SKM-1 treated with dmso at 0.1 percent for 144 hours (cell line): ENCODE measurements at regions not wholly inside any gene's neighbourhood (a gene's known extent, or its start where the extent isn't known, plus 50 kb on each side); places are given as distances from the start of the nearest gene placed in this dataset.
A peak's percentile ranks its signal among the peaks of the same experiment; 100 is the strongest.
"Not testable (repeated sequence)": the region's sequence is repeated elsewhere in the genome, so short reads cannot be mapped to it uniquely, and the experiment has no call there.

ENCODE experiments used
- DNase-seq: peaks from one replicate; lab custom pipeline; 2025; ENCODE audit not compliant: unreplicated experiment; lab: John Stamatoyannopoulos, UW

GRCh38 chr4:132642016-132642817, 506.9 kb upstream of the PCDH10 start:
- DNase-seq, result peak; percentile 61

- DNase-seq, result no peak
These were observed 502.9 kb upstream of the PCDH10 start for GRCh38 chr4:132646186-132646585.

- DNase-seq, result no peak
These were observed 497.9 kb upstream of the PCDH10 start for GRCh38 chr4:132651196-132651595.

DNA sequence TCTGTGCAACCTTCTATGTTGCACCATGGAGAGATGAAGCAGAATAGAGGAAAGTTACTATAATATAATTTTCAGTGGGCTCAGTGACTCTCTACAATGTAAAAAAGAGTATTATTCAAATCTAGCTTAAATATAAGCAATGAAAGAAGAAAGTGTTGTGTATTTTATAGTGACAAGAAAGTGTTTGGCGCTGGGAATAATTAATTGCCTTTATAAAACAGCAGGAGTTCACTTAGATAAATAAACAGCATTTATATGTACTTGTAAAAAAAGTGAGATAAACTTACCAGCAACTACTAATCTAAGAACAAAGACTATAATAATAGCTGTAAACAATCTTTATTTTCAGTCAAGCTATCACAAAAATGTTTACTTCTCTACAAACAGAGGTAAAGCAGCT, 488.9 kb upstream of the PCDH10 start:
- no peak for DNase-seq

DNA sequence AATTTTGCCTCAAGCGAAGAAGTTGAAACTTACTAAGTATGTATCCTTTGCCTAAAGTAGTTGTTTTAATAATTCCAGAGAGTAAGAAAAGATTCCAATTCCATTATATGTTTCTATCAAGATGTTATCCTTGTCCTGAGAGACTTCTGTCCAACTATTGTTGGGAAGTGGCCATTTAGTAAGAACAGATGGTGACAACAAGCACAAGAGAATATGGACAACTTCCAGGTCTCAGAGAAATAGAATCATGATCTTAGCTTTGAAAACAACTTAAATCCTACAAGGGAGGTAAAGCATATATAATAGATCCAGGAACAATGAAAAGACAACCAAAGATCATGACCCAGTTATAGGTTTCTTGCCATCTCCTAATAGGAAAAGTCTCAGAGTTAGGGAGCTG, 486.6 kb upstream of the PCDH10 start:
- no peak for DNase-seq

- no peak for DNase-seq
These were observed 479.3 kb upstream of the PCDH10 start for GRCh38 chr4:132669786-132670185.

DNA sequence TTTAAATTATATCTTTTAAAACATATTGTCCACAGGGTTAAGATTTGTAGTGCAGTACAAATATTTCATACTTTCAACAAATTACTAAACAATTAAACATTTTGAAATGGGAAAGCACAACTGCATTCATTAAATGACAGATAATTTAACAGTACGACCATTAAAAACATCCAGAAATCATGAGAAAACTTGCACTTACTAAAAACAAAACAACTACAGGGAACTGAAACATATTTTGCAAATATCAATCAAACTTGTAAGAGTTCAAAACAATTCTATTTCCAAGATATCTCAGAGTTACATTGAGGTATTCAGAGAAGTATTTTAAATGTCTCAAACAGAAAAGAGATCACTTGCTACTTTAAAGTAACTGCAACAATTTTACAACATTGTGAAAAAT, 478.5 kb upstream of the PCDH10 start:
- DNase-seq, result no peak

DNA sequence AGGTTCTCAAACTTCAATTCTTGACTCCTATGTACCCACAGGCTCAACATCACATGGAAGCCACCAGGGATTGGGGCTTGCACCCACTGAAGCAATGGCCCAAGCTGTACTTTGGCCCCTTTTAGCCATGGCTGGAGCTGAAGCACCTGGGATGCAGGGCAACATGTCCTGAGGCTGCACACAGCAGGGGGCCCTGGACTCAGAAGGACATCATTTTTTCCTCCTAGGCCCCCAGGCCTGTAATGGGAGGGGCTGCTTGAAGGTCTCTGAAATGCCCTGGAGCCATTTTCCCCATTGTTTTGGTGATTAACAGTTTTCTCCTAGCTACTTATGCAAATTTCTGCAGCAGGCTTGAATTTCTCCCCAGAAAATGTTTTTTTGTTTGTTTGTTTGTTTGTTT, 465.1 kb upstream of the PCDH10 start:
- DNase-seq, result no peak

- no peak for DNase-seq
These were observed 458.1 kb upstream of the PCDH10 start for GRCh38 chr4:132691026-132691425.

GRCh38 chr4:132691668-132692067, 457.4 kb upstream of the PCDH10 start:
- DNase-seq, result no peak

- no peak for DNase-seq
These were observed 454.3 kb upstream of the PCDH10 start for GRCh38 chr4:132694775-132695174.

GRCh38 chr4:132697505-132697904, 451.6 kb upstream of the PCDH10 start:
- DNase-seq, result not testable (repeated sequence)

DNA sequence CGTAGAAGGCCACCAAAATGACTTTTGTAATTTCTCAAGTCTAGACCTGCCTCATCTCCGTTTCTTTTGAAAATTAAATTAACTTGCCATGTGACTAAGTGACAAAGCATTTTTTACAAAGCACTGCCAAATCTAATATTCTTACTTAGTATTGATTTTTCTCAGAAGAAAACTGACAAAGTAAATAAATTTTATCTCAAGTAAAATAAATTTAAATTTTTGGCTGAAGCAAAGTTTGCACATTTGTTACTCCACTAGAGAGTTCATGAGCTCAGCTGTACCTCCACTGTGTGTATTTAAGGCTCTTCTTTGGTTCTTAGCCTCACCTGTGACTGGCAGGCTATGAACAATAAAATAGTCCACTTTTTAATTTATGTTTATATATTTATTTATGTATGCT, 441.1 kb upstream of the PCDH10 start:
- DNase-seq, result no peak

GRCh38 chr4:132709056-132709455, 440.0 kb upstream of the PCDH10 start:
- no peak for DNase-seq

DNA sequence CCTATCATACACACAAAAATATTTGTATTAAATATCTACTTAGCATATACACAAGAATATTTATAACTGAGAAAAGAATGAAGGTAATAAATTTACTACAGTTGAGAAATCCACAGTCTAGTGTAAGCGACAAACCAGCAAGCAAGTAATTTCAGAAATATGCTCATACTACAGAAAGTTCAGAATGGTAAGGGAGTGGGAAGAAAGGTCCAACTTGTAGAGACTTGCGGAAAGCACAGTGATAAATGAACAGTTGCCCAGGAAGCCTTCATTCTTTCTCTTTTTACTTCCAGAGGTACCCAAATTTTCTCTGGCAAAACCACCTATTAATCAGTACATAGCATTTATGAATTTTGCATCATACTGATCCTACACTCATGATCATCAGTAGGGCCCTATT, 438.1 kb upstream of the PCDH10 start:
- no peak for DNase-seq

DNA sequence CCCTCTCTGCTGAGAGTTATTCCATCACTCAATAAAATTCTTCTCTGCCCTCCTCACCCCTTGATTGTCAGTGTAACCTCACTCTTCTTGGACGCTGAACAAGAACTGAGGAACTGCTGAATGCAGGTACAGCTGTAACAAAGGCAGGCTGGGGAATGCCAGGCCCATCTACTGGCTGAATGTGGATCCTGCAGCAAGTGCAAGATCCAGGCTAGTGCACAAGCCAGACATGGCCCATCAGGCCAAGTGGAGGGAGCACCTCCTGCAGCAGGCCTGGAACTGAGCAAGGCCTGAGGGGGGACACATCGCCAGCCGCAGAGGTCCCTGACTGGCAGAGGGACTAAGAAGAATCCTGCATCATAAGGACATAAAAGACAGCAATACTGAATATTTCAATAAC, 411.8 kb upstream of the PCDH10 start:
- DNase-seq, result no peak

DNA sequence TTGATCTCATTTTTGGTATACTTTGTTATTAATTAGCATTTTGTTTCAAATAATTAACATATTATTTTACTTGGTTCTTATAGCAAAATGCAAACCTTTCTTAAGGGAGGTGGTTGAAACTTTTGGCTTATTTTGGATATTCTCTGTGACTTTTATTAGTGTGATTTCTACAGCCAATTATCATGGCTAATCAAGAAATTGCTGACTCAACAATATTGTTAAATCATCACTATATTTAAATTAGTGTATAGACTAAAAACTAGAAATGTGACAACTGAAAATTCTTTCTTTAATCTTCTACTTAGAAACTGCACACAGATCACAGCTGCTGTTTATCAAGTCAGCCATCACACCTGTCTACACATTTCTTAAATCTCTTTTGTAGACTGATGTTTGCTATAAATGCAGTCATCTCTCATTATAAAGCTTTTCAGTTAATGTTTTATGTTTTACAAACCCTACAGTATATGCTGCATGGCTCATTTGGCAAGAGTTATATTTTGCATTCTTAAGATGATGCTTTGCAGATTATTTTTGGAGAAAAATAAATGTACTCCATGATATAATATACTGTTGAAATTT, 389.8 kb upstream of the PCDH10 start:
- DNase-seq, result no peak

DNA sequence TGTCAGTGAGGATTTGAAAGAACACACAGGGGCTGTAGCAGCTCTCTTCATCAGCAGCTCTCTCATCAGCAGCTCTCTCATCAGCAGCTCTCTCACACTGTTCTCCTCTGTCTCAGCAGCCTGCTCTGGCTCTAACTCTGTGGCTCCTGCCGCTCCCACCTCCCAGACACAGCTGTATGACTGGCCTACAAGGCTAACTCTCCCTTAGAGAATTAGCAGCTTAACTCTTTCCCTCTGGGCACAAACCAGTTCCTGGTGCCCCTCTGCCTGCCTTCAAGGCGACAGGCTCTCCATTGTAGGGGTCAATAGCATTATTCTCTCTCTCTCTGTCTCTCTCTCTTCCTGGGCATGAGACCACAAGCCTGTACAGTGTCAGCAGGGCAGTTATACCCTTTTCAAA, 385.6 kb upstream of the PCDH10 start:
- no peak for DNase-seq

DNA sequence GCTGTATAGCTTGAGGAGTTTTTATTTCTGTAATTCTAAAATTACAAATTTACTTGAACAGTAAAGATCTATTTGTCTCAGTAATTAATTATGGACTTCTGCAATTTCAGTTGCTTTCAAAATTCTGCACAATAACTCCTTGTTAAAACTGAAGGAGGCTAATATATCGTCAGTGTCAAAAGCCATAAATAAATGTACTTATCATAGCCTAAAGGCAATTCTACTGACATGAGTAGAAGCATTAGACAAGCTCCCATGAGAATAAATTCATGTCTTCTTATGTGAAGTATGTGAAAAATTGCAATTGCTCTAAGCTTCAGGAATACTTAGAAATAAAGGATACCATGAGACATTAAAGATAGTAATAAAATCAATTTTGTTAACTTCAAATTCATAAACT, 381.2 kb upstream of the PCDH10 start:
- DNase-seq, result no peak

DNA sequence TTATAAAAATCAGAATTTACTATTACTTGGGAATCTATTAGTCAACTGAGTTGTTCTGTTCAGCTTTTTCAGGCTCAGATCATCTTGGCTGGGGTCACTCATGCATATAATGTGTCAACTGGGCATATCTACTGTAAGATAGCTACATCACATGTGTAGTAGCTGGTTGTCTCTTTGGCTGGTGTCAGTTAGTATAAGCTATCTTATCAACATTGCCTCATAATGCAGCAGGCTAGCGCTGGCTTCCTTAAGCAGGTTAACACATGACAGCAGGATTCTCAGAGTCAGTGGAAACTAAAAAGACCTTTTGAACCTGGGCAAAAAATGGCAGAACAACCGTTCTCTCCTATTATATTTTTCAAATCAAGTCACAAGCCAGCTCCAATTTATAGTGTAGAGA, 378.3 kb upstream of the PCDH10 start:
- no peak for DNase-seq

- DNase-seq, result no peak
These were observed 356.8 kb upstream of the PCDH10 start for GRCh38 chr4:132792310-132792709.

- no peak for DNase-seq
These were observed 351.2 kb upstream of the PCDH10 start for GRCh38 chr4:132797856-132798255.
